Upper lobe of right lung (tissue), 1 donor: ENCODE measurements at regions not wholly inside any gene's neighbourhood (a gene's known extent, or its start where the extent isn't known, plus 50 kb on each side); places are given as distances from the start of the nearest gene placed in this dataset.

Experiments used
- ATAC-seq: fragments of 200-7000 bp; cut with Tn5 transposase; one replicate; pipeline ENCODE4 v1.9.1; 2020; ENCODE audit warnings: mild to moderate bottlenecking, moderate library complexity
- DNase-seq: peaks from one replicate; pipeline ENCODE4 v3.0.0-alpha.2; 2020
- H3K27ac ChIP-seq: fragments of 200-600 bp; one replicate; pipeline ENCODE4 v1.8.0; 2022
- H3K27me3 ChIP-seq: fragments of 200-600 bp; one replicate; pipeline ENCODE4 v1.8.0; 2022; ENCODE audit warnings: mild to moderate bottlenecking
- H3K36me3 ChIP-seq: fragments of 200-600 bp; one replicate; pipeline ENCODE4 v1.8.0; 2022
- H3K4me1 ChIP-seq: fragments of 200-600 bp; one replicate; pipeline ENCODE4 v1.8.0; 2022
- H3K4me3 ChIP-seq: fragments of 200-600 bp; one replicate; pipeline ENCODE4 v1.8.0; 2022; ENCODE audit warnings: mild to moderate bottlenecking
- H3K9me3 ChIP-seq: fragments of 200-600 bp; one replicate; pipeline ENCODE4 v1.8.0; 2022
- CTCF ChIP-seq: fragments of 200-600 bp; IDR thresholded peaks from one replicate; pipeline ENCODE4 v1.8.0; 2022; ENCODE audit warnings: antibody characterized with exemption
- intact Hi-C: fragments of 100-400 bp; cut with DNase I; formaldehyde crosslinking; loops from one replicate; pipeline ENCODE4 v1.11.0; 2022
- donor health status: DM: no; HTN: yes; CAD: no; lungs with severe emphysema.

GRCh38 chr11:64499261-64500004 lies 56.3 kb upstream of the SLC22A11 start:
- intact Hi-C loops: no loop called here
- Histone ChIP-seq H3K4me1 (no peaks in the 10 kb centered on the region), H3K27ac (no peak overlapping the region), H3K36me3 (no peaks in the 10 kb centered on the region), H3K27me3 (peaks cover 4% of the 10 kb centered on the region), H3K4me3 (no peak overlapping the region), H3K9me3 (no peaks in the 10 kb centered on the region)
- ATAC-seq: peak; percentile 46
- no peak for DNase-seq
- TF ChIP-seq CTCF: no peak

GRCh38 chr11:64500176-64501013 lies 55.3 kb upstream of the SLC22A11 start:
- no peak for DNase-seq
- no peak overlapping the region for H3K4me3 ChIP-seq
- H3K9me3 ChIP-seq: no peaks in the 10 kb centered on the region
- intact Hi-C loops: no loop called here
- H3K27me3 ChIP-seq: peaks cover 4% of the 10 kb centered on the region
- H3K4me1 ChIP-seq: no peaks in the 10 kb centered on the region
- no peak overlapping the region for H3K27ac ChIP-seq
- no peak for ATAC-seq
- no peak for TF ChIP-seq CTCF
- no peaks in the 10 kb centered on the region for H3K36me3 ChIP-seq

GRCh38 chr11:64501500-64502427 lies 54.0 kb upstream of the SLC22A11 start:
- TF ChIP-seq CTCF: no peak

GRCh38 chr11:64502634-64503033 lies 53.1 kb upstream of the SLC22A11 start:
- Histone ChIP-seq H3K27me3 (peaks cover 4% of the 10 kb centered on the region), H3K4me3 (no peak overlapping the region), H3K36me3 (no peaks in the 10 kb centered on the region), H3K27ac (no peak overlapping the region), H3K4me1 (no peaks in the 10 kb centered on the region), H3K9me3 (no peaks in the 10 kb centered on the region)
- DNase-seq (no peak), ATAC-seq (no peak)
- intact Hi-C loops: no loop called here
- TF ChIP-seq CTCF: no peak

More at GRCh38 chr11:64501500-64502427, 54.0 kb upstream of the SLC22A11 start:
- Histone ChIP-seq H3K4me1 (no peaks in the 10 kb centered on the region), H3K27ac (no peak overlapping the region), H3K36me3 (no peaks in the 10 kb centered on the region), H3K27me3 (peaks cover 4% of the 10 kb centered on the region), H3K9me3 (no peaks in the 10 kb centered on the region), H3K4me3 (no peak overlapping the region)
- DNase-seq: no peak
- ATAC-seq: no peak
- intact Hi-C loops: no loop called here

- ATAC-seq (no peak), DNase-seq (no peak)
- H3K27me3 ChIP-seq: peaks cover 4% of the 10 kb centered on the region
- no peaks in the 10 kb centered on the region for H3K9me3 ChIP-seq
- intact Hi-C loops: no loop called here
- no peaks in the 10 kb centered on the region for H3K4me1 ChIP-seq
- no peak overlapping the region for H3K4me3 ChIP-seq
- H3K27ac ChIP-seq: no peak overlapping the region
- H3K36me3 ChIP-seq: no peaks in the 10 kb centered on the region
- no peak for TF ChIP-seq CTCF
These were observed 52.5 kb upstream of the SLC22A11 start for GRCh38 chr11:64503186-64503753.
